ENCODE measurements at regions not wholly inside any gene's neighbourhood (a gene's known extent, or its start where the extent isn't known, plus 50 kb on each side); places are given as distances from the start of the nearest gene placed in this dataset.

DNA sequence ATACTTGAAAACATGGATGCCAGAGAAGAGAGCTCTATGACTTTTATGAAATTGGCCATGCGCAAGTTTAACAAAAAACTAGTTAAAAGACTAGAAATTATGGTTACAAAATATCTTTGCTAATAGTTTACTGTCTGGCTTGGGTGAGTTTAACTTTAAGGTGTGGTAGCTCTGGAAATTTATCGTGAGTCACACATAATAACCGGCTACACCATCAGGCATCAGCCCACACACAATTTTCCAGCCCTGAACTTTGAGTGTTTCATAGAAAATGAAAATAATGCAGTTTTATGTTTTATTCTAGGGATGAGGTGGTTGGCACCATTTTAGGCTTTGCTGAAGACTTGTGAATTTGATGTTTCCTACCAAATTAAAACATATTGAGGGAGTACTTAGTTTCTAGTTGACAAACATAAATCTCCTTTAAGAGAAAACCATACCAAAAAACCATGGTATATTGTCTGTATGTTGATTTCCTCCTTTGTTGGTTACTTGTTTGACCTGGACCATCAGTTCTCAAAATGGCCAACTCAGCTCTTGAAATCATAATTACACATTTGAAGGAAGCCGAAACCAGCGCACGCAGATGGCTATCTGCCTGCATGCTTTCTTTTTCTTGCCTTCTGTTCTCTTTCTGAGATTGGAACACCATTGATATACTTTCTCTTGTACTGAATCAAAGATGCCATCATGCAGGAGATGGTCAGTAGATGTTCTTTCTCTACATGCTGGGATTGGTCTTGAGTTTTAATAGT lies 125.1 kb downstream of the AKAP11 start:
- Histone ChIP-seq H3K4me3 (no peak overlapping the region), H3K27ac (no peak overlapping the region), H3K4me1 (no peaks in the 10 kb centered on the region), H3K9me3 (no peaks in the 10 kb centered on the region), H3K4me2 (no peak overlapping the region)
- TF ChIP-seq ZNF302 (CRISPR knock-in tag; IDR thresholded peaks at IDR 0.05) (no peak), JUN (IDR thresholded peaks at IDR 0.05) (no peak), CEBPB (IDR thresholded peaks at IDR 0.05) (no peak), RFX5 (IDR thresholded peaks at IDR 0.05) (no peak)
- no peak for ATAC-seq
- DNase-seq (ENCODE audit: low read depth in 1 of 2, low spot score in 1 of 2) = no peak
- ChIA-PET CTCF (no interaction called here), POLR2A (no interaction called here)
- no peak for FAIRE-seq
- 57% methylated on average over 6 of the region's 6 CpGs for WGBS (ENCODE audit: missing lambda C conversion rate)

DNA sequence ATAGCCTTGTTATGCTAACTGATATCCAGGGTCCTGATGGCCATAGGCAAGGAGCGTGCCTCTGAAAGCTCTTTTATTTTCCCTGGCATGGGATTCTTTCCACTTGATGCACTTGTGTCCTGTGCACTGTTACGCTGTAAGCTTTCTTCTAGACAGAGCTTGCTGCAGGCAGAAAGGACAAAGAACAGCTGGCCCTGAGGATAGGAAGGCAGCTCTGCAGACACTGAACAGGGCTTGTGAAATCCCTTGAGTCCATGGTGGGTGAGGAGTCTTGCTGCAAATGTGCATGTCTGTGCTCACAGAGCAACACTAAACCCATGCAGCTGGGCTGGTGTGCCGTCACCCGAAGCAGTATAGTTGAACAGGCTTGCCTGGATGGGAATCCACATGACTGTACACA lies 126.6 kb downstream of the AKAP11 start:
- H3K9me3 ChIP-seq = no peaks in the 10 kb centered on the region
- no peaks in the 10 kb centered on the region for H3K4me1 ChIP-seq
- no peak for FAIRE-seq
- TF ChIP-seq RFX5 (IDR thresholded peaks at IDR 0.05) (no peak), ZC3H11A (IDR thresholded peaks at IDR 0.05) (no peak), JUN (IDR thresholded peaks at IDR 0.05) (no peak)
- TF ChIP-seq, protein P1, sequence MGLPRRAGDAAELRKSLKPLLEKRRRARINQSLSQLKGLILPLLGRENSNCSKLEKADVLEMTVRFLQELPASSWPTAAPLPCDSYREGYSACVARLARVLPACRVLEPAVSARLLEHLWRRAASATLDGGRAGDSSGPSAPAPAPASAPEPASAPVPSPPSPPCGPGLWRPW (IDR thresholded peaks at IDR 0.05) = no peak
- ChIA-PET POLR2A (no interaction called here), CTCF (no interaction called here)
- no peak overlapping the region for H3K27ac ChIP-seq
- no peak for ATAC-seq
- H3K4me2 ChIP-seq = no peak overlapping the region
- 27% methylated on average over 4 of the region's 4 CpGs for WGBS (ENCODE audit: missing lambda C conversion rate)
- no peak for DNase-seq (ENCODE audit: low read depth in 1 of 2, low spot score in 1 of 2)
- no peak overlapping the region for H3K4me3 ChIP-seq

DNA sequence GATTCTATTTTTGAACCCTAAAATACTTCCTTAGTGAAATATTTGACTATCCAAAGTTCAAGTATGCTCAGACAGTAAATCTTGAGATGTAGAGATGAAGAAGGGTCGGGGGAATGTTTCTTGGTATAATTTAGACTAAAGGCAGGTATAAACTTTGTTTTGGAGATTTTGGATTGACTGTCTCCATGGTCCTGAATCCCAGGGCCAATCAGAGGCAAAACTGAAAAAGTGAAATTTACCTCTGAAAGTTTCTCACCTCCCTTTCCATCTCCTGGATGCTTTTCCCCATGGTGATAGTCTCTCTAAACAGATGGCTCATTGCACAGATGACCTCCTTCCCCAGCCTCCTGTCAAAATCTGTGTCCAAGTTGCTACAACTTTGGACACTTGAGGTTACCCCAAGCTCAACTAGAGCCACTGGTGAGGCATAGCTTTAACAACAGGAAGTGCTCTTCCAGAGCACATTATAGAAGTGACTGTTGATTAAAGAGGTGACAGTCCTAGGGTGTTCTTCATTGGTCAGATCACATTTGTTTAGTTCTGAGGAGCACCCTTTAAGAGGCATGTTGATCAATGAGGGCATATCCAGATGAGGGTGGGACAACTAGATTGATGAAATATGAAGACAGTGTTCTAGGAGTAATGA lies 128.4 kb downstream of the AKAP11 start:
- ATAC-seq (no peak), DNase-seq (ENCODE audit: low read depth in 1 of 2, low spot score in 1 of 2) (no peak), FAIRE-seq (no peak)
- ChIA-PET CTCF (no interaction called here), POLR2A (no interaction called here)
- Histone ChIP-seq H3K4me2 (no peak overlapping the region), H3K9me3 (no peaks in the 10 kb centered on the region), H3K4me1 (no peaks in the 10 kb centered on the region), H3K4me3 (no peak overlapping the region), H3K27ac (no peak overlapping the region)
- no peak for TF ChIP-seq RAD21 (conservative IDR thresholded peaks at IDR 0.05 in 1 of 2, IDR thresholded peaks at IDR 0.05 in 1 of 2)
- TF ChIP-seq HOXB5 (CRISPR knock-in tag; IDR thresholded peaks at IDR 0.05) = no peak
- TF ChIP-seq PHF8 (IDR thresholded peaks at IDR 0.05; ENCODE audit: borderline replicate concordance, low read depth) = no peak
- TF ChIP-seq ESRRA (IDR thresholded peaks at IDR 0.05; ENCODE audit: borderline replicate concordance, low read length) = no peak
- TF ChIP-seq, protein P2, sequence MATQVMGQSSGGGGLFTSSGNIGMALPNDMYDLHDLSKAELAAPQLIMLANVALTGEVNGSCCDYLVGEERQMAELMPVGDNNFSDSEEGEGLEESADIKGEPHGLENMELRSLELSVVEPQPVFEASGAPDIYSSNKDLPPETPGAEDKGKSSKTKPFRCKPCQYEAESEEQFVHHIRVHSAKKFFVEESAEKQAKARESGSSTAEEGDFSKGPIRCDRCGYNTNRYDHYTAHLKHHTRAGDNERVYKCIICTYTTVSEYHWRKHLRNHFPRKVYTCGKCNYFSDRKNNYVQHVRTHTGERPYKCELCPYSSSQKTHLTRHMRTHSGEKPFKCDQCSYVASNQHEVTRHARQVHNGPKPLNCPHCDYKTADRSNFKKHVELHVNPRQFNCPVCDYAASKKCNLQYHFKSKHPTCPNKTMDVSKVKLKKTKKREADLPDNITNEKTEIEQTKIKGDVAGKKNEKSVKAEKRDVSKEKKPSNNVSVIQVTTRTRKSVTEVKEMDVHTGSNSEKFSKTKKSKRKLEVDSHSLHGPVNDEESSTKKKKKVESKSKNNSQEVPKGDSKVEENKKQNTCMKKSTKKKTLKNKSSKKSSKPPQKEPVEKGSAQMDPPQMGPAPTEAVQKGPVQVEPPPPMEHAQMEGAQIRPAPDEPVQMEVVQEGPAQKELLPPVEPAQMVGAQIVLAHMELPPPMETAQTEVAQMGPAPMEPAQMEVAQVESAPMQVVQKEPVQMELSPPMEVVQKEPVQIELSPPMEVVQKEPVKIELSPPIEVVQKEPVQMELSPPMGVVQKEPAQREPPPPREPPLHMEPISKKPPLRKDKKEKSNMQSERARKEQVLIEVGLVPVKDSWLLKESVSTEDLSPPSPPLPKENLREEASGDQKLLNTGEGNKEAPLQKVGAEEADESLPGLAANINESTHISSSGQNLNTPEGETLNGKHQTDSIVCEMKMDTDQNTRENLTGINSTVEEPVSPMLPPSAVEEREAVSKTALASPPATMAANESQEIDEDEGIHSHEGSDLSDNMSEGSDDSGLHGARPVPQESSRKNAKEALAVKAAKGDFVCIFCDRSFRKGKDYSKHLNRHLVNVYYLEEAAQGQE (IDR thresholded peaks at IDR 0.05) = peak; percentile 28; the same call in 1 of the 2 replicates
- TF ChIP-seq, protein P3, sequence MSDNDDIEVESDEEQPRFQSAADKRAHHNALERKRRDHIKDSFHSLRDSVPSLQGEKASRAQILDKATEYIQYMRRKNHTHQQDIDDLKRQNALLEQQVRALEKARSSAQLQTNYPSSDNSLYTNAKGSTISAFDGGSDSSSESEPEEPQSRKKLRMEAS (IDR thresholded peaks at IDR 0.05) = no peak
- TF ChIP-seq TP53 (CRISPR knock-in tag; IDR thresholded peaks at IDR 0.05) = no peak
- 5% methylated on average over 1 of the region's 1 CpG for WGBS (ENCODE audit: missing lambda C conversion rate)

DNA sequence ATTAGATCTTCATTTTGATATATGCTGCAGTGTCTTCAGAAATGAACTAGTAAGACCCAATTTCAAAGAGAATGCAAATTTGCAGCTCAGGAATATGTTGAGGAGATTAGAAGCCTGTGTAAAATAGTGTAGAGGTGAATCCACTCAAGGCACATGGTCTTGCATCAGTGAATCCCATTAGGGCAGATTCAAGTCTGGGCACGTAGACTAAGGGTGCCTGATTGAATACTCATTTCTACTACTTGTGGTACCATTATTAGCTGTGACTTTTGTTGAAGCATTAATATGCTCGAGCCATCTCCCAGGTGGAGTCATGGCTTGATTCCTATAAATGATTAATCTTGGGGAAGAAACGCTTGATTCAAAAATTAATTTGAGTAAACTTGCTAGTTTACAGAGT lies 129.4 kb downstream of the AKAP11 start:
- ChIA-PET POLR2A (no interaction called here), CTCF (no interaction called here)
- Histone ChIP-seq H3K4me3 (no peak overlapping the region), H3K4me2 (no peak overlapping the region), H3K9me3 (no peaks in the 10 kb centered on the region), H3K27ac (no peak overlapping the region), H3K4me1 (no peaks in the 10 kb centered on the region)
- 12% methylated on average over 3 of the region's 3 CpGs for WGBS (ENCODE audit: missing lambda C conversion rate)
- ATAC-seq (no peak), FAIRE-seq (no peak), DNase-seq (ENCODE audit: low read depth in 1 of 2, low spot score in 1 of 2) (no peak)
- TF ChIP-seq KDM1A (IDR thresholded peaks at IDR 0.05; ENCODE audit: low read depth) (no peak), HOXB5 (CRISPR knock-in tag; IDR thresholded peaks at IDR 0.05) (no peak), RAD21 (conservative IDR thresholded peaks at IDR 0.05 in 1 of 2, IDR thresholded peaks at IDR 0.05 in 1 of 2) (no peak), RFX5 (IDR thresholded peaks at IDR 0.05) (no peak), EP300 (IDR thresholded peaks at IDR 0.05) (no peak), JUNB (IDR thresholded peaks at IDR 0.05) (no peak), PHF8 (IDR thresholded peaks at IDR 0.05; ENCODE audit: borderline replicate concordance, low read depth) (no peak), CEBPB (IDR thresholded peaks at IDR 0.05) (no peak), EHF (CRISPR knock-in tag; IDR thresholded peaks at IDR 0.05) (no peak), POLR2AphosphoS2 (conservative IDR thresholded peaks at IDR 0.05; ENCODE audit: low read length) (no peak), HEYL (CRISPR knock-in tag; IDR thresholded peaks at IDR 0.05) (no peak), BHLHE40 (IDR thresholded peaks at IDR 0.05; ENCODE audit: low read depth, low read length) (no peak), TFCP2L1 (CRISPR knock-in tag; IDR thresholded peaks at IDR 0.05) (no peak), FOSL2 (IDR thresholded peaks at IDR 0.05) (no peak), FOSL2 (CRISPR knock-in tag; IDR thresholded peaks at IDR 0.05) (no peak)
- TF ChIP-seq, protein P3 (IDR thresholded peaks at IDR 0.05) = no peak
- TF ChIP-seq, protein P4, sequence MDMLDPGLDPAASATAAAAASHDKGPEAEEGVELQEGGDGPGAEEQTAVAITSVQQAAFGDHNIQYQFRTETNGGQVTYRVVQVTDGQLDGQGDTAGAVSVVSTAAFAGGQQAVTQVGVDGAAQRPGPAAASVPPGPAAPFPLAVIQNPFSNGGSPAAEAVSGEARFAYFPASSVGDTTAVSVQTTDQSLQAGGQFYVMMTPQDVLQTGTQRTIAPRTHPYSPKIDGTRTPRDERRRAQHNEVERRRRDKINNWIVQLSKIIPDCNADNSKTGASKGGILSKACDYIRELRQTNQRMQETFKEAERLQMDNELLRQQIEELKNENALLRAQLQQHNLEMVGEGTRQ (IDR thresholded peaks at IDR 0.05) = no peak
